H1 (cell line): ENCODE measurements at regions not wholly inside any gene's neighbourhood (a gene's known extent, or its start where the extent isn't known, plus 50 kb on each side); places are given as distances from the start of the nearest gene placed in this dataset.

Experiments used
- CEBPB ChIP-seq: IDR thresholded peaks from 2 replicates; pipeline ENCODE4 v1.6.1; 2012; ENCODE audit warnings: low read depth, low read length
- CTCF ChIP-seq, 3 experiments: IDR thresholded peaks; 1 replicate in 2 of 3; 2 replicates in 1 of 3; pipeline versions ENCODE4 v1.5.1 to v1.6.1; 2011; ENCODE audit warnings: low read length in 3 of 3, mild to moderate bottlenecking in 3 of 3, inconsistent platforms in 2 of 3, low read depth in 1 of 3, moderate library complexity in 1 of 3; ENCODE audit not compliant: insufficient read depth in 1 of 3; ENCODE audit errors: control extremely low read depth in 1 of 3
- GABPA ChIP-seq: IDR thresholded peaks from 2 replicates; pipeline ENCODE4 v1.6.1; 2011; ENCODE audit warnings: mild to moderate bottlenecking, low read length, moderate library complexity, borderline replicate concordance; ENCODE audit not compliant: insufficient read depth
- HDAC6 ChIP-seq: IDR thresholded peaks from one replicate; pipeline ENCODE4 v1.7.1; 2012; ENCODE audit warnings: low read depth, mild to moderate bottlenecking, inconsistent platforms, low read length, moderate library complexity
- NRF1 ChIP-seq: IDR thresholded peaks from 2 replicates; pipeline ENCODE4 v1.6.1; 2011; ENCODE audit warnings: mild to moderate bottlenecking, low read depth, low read length, improper control_type of control experiment
- PHF8 ChIP-seq: fragments of 200-600 bp; sonication (generic); conservative IDR thresholded peaks from 2 replicates; pipeline ENCODE4 v1.7.1; 2012; ENCODE audit warnings: low read depth, mild to moderate bottlenecking, inconsistent platforms, low read length, moderate library complexity
- POLR2A ChIP-seq, 2 experiments: IDR thresholded peaks; 1 replicate in 1 of 2; 2 replicates in 1 of 2; pipeline ENCODE4 v1.6.1; 2011; ENCODE audit warnings: low read depth in 2 of 2, low read length in 2 of 2, mild to moderate bottlenecking in 2 of 2; ENCODE audit errors: control extremely low read depth in 1 of 2
- POU5F1 ChIP-seq: IDR thresholded peaks from 2 replicates; pipeline ENCODE4 v1.6.1; 2011; ENCODE audit warnings: low read depth, mild to moderate bottlenecking, low read length, moderate library complexity
- SIN3A ChIP-seq, 2 experiments: IDR thresholded peaks in 1 of 2; conservative IDR thresholded peaks in 1 of 2; 2 replicates each; pipeline ENCODE4 v1.6.1; 2011 to 2012; ENCODE audit warnings: low read length in 2 of 2, improper control_type of control experiment in 1 of 2, low read depth in 1 of 2, mild to moderate bottlenecking in 1 of 2
- TAF1 ChIP-seq: IDR thresholded peaks from 2 replicates; pipeline ENCODE4 v1.6.1; 2011; ENCODE audit warnings: mild to moderate bottlenecking, low read depth, low read length
- ZNF274 ChIP-seq: IDR thresholded peaks from 2 replicates; pipeline ENCODE4 v1.7.0; 2012; ENCODE audit warnings: low read length, borderline replicate concordance; ENCODE audit errors: extremely low read depth

GRCh38 chr12:77122661-77123060 lies 57.3 kb upstream of the E2F7 start:
- TF ChIP-seq POLR2A (IDR thresholded peaks at IDR 0.05; ENCODE audit: control extremely low read depth in 1 of 2, low read depth in 2 of 2, low read length in 2 of 2): no peak
- TF ChIP-seq TAF1: no peak
- no peak for TF ChIP-seq CTCF (IDR thresholded peaks at IDR 0.05; ENCODE audit: control extremely low read depth in 1 of 3, insufficient read depth in 1 of 3, low read depth in 1 of 3, low read length in 3 of 3)
- TF ChIP-seq SIN3A (conservative IDR thresholded peaks at IDR 0.05 in 1 of 2, IDR thresholded peaks at IDR 0.05 in 1 of 2; ENCODE audit: low read depth in 1 of 2, low read length in 2 of 2): no peak
- no peak for TF ChIP-seq ZNF274
- no peak for TF ChIP-seq CEBPB
- TF ChIP-seq POU5F1: no peak
- TF ChIP-seq PHF8: no peak
- TF ChIP-seq GABPA: no peak
- TF ChIP-seq HDAC6: no peak
- TF ChIP-seq NRF1: no peak
